Gastrocnemius medialis (tissue), 4 donors: ENCODE measurements at regions not wholly inside any gene's neighbourhood (a gene's known extent, or its start where the extent isn't known, plus 50 kb on each side); places are given as distances from the start of the nearest gene placed in this dataset.

Experiments used
- ATAC-seq, 2 donors: fragments of 150-250 bp; one replicate each; pipeline ENCODE4 v1.9.1; 2016
- DNase-seq, 2 donors: peaks; one replicate each; pipeline ENCODE4 v3.0.0-alpha.2; 2019
- H3K27ac ChIP-seq, 4 donors: fragments of 200-600 bp; sonication (generic); 1 replicate in 1 of 4; 2 replicates in 3 of 4; pipeline ENCODE4 v1.5.1; 2016 to 2018; ENCODE audit warnings: mild to moderate bottlenecking in 2 of 4, moderate library complexity in 1 of 4
- H3K27me3 ChIP-seq, 3 donors: fragments of 200-600 bp; sonication (generic) in 2 of 3; 1 replicate in 1 of 3; 2 replicates in 2 of 3; pipeline versions ENCODE4 v1.5.1 to v1.6.0; 2016 to 2019; ENCODE audit warnings: mild to moderate bottlenecking in 1 of 3, moderate library complexity in 1 of 3
- H3K36me3 ChIP-seq, 2 donors: fragments of 200-600 bp; sonication (generic) in 1 of 2; one replicate each; pipeline ENCODE4 v1.5.1; 2017 to 2018
- H3K4me1 ChIP-seq, 2 donors: fragments of 200-600 bp; sonication (generic) in 1 of 2; one replicate each; pipeline ENCODE4 v1.5.1; 2016 to 2017; ENCODE audit warnings: mild to moderate bottlenecking in 2 of 2
- H3K4me3 ChIP-seq, 4 donors: fragments of 200-600 bp; sonication (generic) in 3 of 4; 1 replicate in 1 of 4; 2 replicates in 3 of 4; pipeline ENCODE4 v1.5.1; 2016 to 2019; ENCODE audit warnings: mild to moderate bottlenecking in 2 of 4
- H3K9me3 ChIP-seq, 3 donors: fragments of 200-600 bp; sonication (generic) in 2 of 3; 1 replicate in 1 of 3; 2 replicates in 2 of 3; pipeline ENCODE4 v1.5.1; 2016 to 2019
- POLR2A ChIP-seq, 2 donors: fragments of 450-650 bp; IDR thresholded peaks; one replicate each; pipeline ENCODE4 v1.6.1; 2017; ENCODE audit warnings: antibody characterized with exemption in 2 of 2, mild to moderate bottlenecking in 2 of 2, moderate library complexity in 2 of 2
- in situ Hi-C, 4 donors: fragments of 200-750 bp; cut with MboI; loops; one replicate each; pipeline versions ENCODE4 v1.15.0 to v1.8.0; 2017; ENCODE audit warnings: low sequenced_read_pairs in 4 of 4
- intact Hi-C: fragments of 100-400 bp; cut with DNase I; formaldehyde crosslinking; loops from one replicate; pipeline ENCODE4 v1.15.1; 2023; ENCODE audit warnings: low total_unique reads
- TF ChIP-seq, protein P1 (sequence below), 5 experiments: fragments of 450-650 bp in 3 of 5; fragments of 200-600 bp in 2 of 5; sonication (generic) in 2 of 5; IDR thresholded peaks in 4 of 5; conservative IDR thresholded peaks in 1 of 5; 1 replicate in 4 of 5; 2 replicates in 1 of 5; pipeline ENCODE4 v1.5.1; 2016 to 2019; ENCODE audit warnings: antibody characterized with exemption in 5 of 5, mild to moderate bottlenecking in 3 of 5, moderate library complexity in 3 of 5

DNA sequence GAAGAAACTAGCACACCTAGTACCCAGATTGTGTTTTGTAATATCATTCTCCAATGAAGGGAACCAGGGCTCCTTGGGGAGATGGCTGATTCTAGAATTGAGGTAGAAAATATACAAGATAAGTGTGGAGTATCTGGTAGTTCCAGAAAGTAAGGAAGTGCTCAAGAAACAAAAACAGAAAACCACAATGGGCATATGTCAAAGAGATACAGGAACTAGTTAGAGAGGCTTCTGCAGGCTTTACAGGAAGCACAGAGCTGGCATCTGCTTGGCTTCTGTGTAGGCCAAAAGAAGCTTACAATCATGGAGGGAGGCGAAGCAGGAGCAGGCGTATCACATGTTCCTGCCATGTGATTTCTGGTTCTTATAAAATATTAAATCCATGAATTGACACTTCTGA lies 105.7 kb upstream of the TMEM161B start:
- Histone ChIP-seq H3K4me3 (no peak overlapping the region), H3K9me3 (no peaks in the 10 kb centered on the region), H3K4me1 (peaks cover 0 to 10% of the 10 kb centered on the region in 2 donors), H3K36me3 (no peaks in the 10 kb centered on the region), H3K27me3 (no peaks in the 10 kb centered on the region), H3K27ac (no peak overlapping the region)
- intact Hi-C loops (no loop called here), in situ Hi-C loops (no loop called here)
- ATAC-seq (no peak), DNase-seq (no peak)
- no peak for TF ChIP-seq POLR2A (IDR thresholded peaks at IDR 0.05)
- TF ChIP-seq, protein P1, sequence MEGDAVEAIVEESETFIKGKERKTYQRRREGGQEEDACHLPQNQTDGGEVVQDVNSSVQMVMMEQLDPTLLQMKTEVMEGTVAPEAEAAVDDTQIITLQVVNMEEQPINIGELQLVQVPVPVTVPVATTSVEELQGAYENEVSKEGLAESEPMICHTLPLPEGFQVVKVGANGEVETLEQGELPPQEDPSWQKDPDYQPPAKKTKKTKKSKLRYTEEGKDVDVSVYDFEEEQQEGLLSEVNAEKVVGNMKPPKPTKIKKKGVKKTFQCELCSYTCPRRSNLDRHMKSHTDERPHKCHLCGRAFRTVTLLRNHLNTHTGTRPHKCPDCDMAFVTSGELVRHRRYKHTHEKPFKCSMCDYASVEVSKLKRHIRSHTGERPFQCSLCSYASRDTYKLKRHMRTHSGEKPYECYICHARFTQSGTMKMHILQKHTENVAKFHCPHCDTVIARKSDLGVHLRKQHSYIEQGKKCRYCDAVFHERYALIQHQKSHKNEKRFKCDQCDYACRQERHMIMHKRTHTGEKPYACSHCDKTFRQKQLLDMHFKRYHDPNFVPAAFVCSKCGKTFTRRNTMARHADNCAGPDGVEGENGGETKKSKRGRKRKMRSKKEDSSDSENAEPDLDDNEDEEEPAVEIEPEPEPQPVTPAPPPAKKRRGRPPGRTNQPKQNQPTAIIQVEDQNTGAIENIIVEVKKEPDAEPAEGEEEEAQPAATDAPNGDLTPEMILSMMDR (IDR thresholded peaks at IDR 0.05 in 4 of 5, conservative IDR thresholded peaks at IDR 0.05 in 1 of 5) = no peak

GRCh38 chr5:88370824-88371223 lies 102.2 kb upstream of the TMEM161B start:
- no peaks in the 10 kb centered on the region for H3K4me1 ChIP-seq
- TF ChIP-seq POLR2A (IDR thresholded peaks at IDR 0.05) = no peak
- TF ChIP-seq, protein P1 (IDR thresholded peaks at IDR 0.05 in 4 of 5, conservative IDR thresholded peaks at IDR 0.05 in 1 of 5) = no peak
- no peak for DNase-seq
- intact Hi-C loops = no loop called here
- H3K9me3 ChIP-seq = no peaks in the 10 kb centered on the region
- no peak for ATAC-seq
- in situ Hi-C loops = no loop called here
- no peaks in the 10 kb centered on the region for H3K36me3 ChIP-seq
- no peaks in the 10 kb centered on the region for H3K27me3 ChIP-seq
- no peak overlapping the region for H3K27ac ChIP-seq
- H3K4me3 ChIP-seq = no peak overlapping the region

- in situ Hi-C loops = no loop called here
- intact Hi-C loops = no loop called here
- ATAC-seq (no peak), DNase-seq (no peak)
- no peaks in the 10 kb centered on the region for H3K4me1 ChIP-seq
- H3K36me3 ChIP-seq = no peaks in the 10 kb centered on the region
- H3K27me3 ChIP-seq = no peaks in the 10 kb centered on the region
- H3K4me3 ChIP-seq = no peak overlapping the region
- TF ChIP-seq POLR2A (IDR thresholded peaks at IDR 0.05) = no peak
- TF ChIP-seq, protein P1 (IDR thresholded peaks at IDR 0.05 in 4 of 5, conservative IDR thresholded peaks at IDR 0.05 in 1 of 5) = no peak
- H3K27ac ChIP-seq = no peak overlapping the region
- no peaks in the 10 kb centered on the region for H3K9me3 ChIP-seq
Observed at GRCh38 chr5:88368201-88368600, 99.6 kb upstream of the TMEM161B start.

GRCh38 chr5:88364991-88365390 lies 96.3 kb upstream of the TMEM161B start:
- TF ChIP-seq, protein P1 (IDR thresholded peaks at IDR 0.05 in 4 of 5, conservative IDR thresholded peaks at IDR 0.05 in 1 of 5) = no peak
- TF ChIP-seq POLR2A (IDR thresholded peaks at IDR 0.05) = no peak
- no peaks in the 10 kb centered on the region for H3K4me1 ChIP-seq
- no peak overlapping the region for H3K4me3 ChIP-seq
- intact Hi-C loops (no loop called here), in situ Hi-C loops (no loop called here)
- H3K27me3 ChIP-seq = no peaks in the 10 kb centered on the region
- no peaks in the 10 kb centered on the region for H3K9me3 ChIP-seq
- DNase-seq = no peak
- no peak overlapping the region for H3K27ac ChIP-seq
- no peaks in the 10 kb centered on the region for H3K36me3 ChIP-seq
- ATAC-seq = no peak

GRCh38 chr5:88355490-88356050 lies 86.9 kb upstream of the TMEM161B start:
- no peak for ATAC-seq
- H3K36me3 ChIP-seq = no peaks in the 10 kb centered on the region
- intact Hi-C loops = no loop called here
- DNase-seq = no peak
- H3K4me3 ChIP-seq = no peak overlapping the region
- H3K27me3 ChIP-seq = no peaks in the 10 kb centered on the region
- in situ Hi-C loops = no loop called here
- H3K4me1 ChIP-seq = no peaks in the 10 kb centered on the region
- TF ChIP-seq, protein P1 (IDR thresholded peaks at IDR 0.05 in 4 of 5, conservative IDR thresholded peaks at IDR 0.05 in 1 of 5) = no peak
- no peak for TF ChIP-seq POLR2A (IDR thresholded peaks at IDR 0.05)
- H3K9me3 ChIP-seq = no peaks in the 10 kb centered on the region
- no peak overlapping the region for H3K27ac ChIP-seq
